WTC11 (cell line): ENCODE measurements at regions not wholly inside any gene's neighbourhood (a gene's known extent, or its start where the extent isn't known, plus 50 kb on each side); places are given as distances from the start of the nearest gene placed in this dataset.

Experiments
- ATAC-seq: fragments of 200-7000 bp; cut with Tn5 transposase; 2 replicates; pipeline ENCODE4 v1.10.0; 2021; ENCODE audit warnings: mild to moderate bottlenecking, moderate library complexity
- CTCF ChIA-PET: fragments of 300-600 bp; sonication (Branson Sonifier 250); formaldehyde crosslinking; loops from one replicate; lab custom pipeline; 2021; ENCODE audit warnings: antibody characterized with exemption; lab: Charles Lee
- POLR2A ChIA-PET: fragments of 350-600 bp; sonication (Branson Sonifier 250); formaldehyde crosslinking; loops from one replicate; lab custom pipeline; 2021; ENCODE audit warnings: antibody characterized with exemption; lab: Charles Lee
- DNase-seq: peaks from one replicate; pipeline ENCODE4 v3.0.0; 2021; ENCODE audit warnings: low spot score
- H3K27ac Mint-ChIP-seq: 2 replicates; pipeline ENCODE4 v1.8.0; 2021; ENCODE audit warnings: mixed read lengths
- H3K27me3 Mint-ChIP-seq: 2 replicates; pipeline ENCODE4 v1.8.0; 2021; ENCODE audit warnings: low read depth, mild to moderate bottlenecking, moderate library complexity, mixed read lengths
- H3K36me3 Mint-ChIP-seq: 2 replicates; pipeline ENCODE4 v1.8.0; 2021; ENCODE audit warnings: mixed read lengths
- H3K4me1 Mint-ChIP-seq: 2 replicates; pipeline ENCODE4 v1.8.0; 2022; ENCODE audit warnings: mixed read lengths
- H3K4me3 Mint-ChIP-seq: 2 replicates; pipeline ENCODE4 v1.8.0; 2021; ENCODE audit warnings: mild to moderate bottlenecking, moderate library complexity, mixed read lengths
- H3K9me3 Mint-ChIP-seq: 2 replicates; pipeline ENCODE4 v1.8.0; 2021; ENCODE audit warnings: mixed read lengths
- E2F1 ChIP-seq: sonication (generic); formaldehyde crosslinking; IDR thresholded peaks from 2 replicates; pipeline ENCODE4 v1.8.0; 2022; ENCODE audit warnings: mild to moderate bottlenecking, missing genetic modification reagents
- ERG ChIP-seq: fragments of 250-450 bp; sonication (Bioruptor Pico); IDR thresholded peaks from 2 replicates; pipeline ENCODE4 v1.8.0; 2021; ENCODE audit warnings: mild to moderate bottlenecking
- ESRRA ChIP-seq: sonication (generic); formaldehyde crosslinking; IDR thresholded peaks from 2 replicates; pipeline ENCODE4 v1.8.1; 2022; ENCODE audit warnings: mild to moderate bottlenecking, missing genetic modification reagents, borderline replicate concordance
- ETV6 ChIP-seq: sonication (generic); formaldehyde crosslinking; IDR thresholded peaks from 2 replicates; pipeline ENCODE4 v1.8.1; 2022; ENCODE audit warnings: mild to moderate bottlenecking, missing genetic modification reagents
- GABPB1 ChIP-seq: sonication (generic); formaldehyde crosslinking; IDR thresholded peaks from 2 replicates; pipeline ENCODE4 v1.8.1; 2023; ENCODE audit warnings: mild to moderate bottlenecking, missing genetic modification reagents
- GRHL2 ChIP-seq: fragments of 250-450 bp; sonication (Bioruptor Pico); IDR thresholded peaks from 2 replicates; pipeline ENCODE4 v1.8.0; 2022; ENCODE audit warnings: mild to moderate bottlenecking, moderate library complexity; ENCODE audit not compliant: insufficient replicate concordance, severe bottlenecking
- GTF2I ChIP-seq: fragments of 250-450 bp; sonication (Bioruptor Pico); conservative IDR thresholded peaks from 2 replicates; pipeline ENCODE4 v1.4.0; 2021; ENCODE audit warnings: mild to moderate bottlenecking
- HMGA2 ChIP-seq: fragments of 250-450 bp; sonication (Bioruptor Pico); IDR thresholded peaks from 2 replicates; pipeline ENCODE4 v1.4.0; 2021; ENCODE audit warnings: mild to moderate bottlenecking, moderate library complexity
- IRF1 ChIP-seq: sonication (generic); formaldehyde crosslinking; IDR thresholded peaks from 2 replicates; pipeline ENCODE4 v1.8.0; 2023; ENCODE audit warnings: missing genetic modification reagents
- KAT7 ChIP-seq: sonication (generic); formaldehyde crosslinking; IDR thresholded peaks from 2 replicates; pipeline ENCODE4 v1.8.1; 2023; ENCODE audit warnings: missing genetic modification reagents, mild to moderate bottlenecking, borderline replicate concordance
- MYBL2 ChIP-seq: sonication (generic); formaldehyde crosslinking; IDR thresholded peaks from 2 replicates; pipeline ENCODE4 v1.8.1; 2023; ENCODE audit warnings: mild to moderate bottlenecking, moderate library complexity, missing genetic modification reagents
- NFE2L1 ChIP-seq: sonication (generic); formaldehyde crosslinking; IDR thresholded peaks from 2 replicates; pipeline ENCODE4 v1.8.1; 2023; ENCODE audit warnings: missing genetic modification reagents
- NFYB ChIP-seq: sonication (generic); formaldehyde crosslinking; conservative IDR thresholded peaks from 2 replicates; pipeline ENCODE4 v1.8.0; 2022; ENCODE audit warnings: low read depth, missing genetic modification reagents
- OVOL2 ChIP-seq: fragments of 250-450 bp; sonication (Bioruptor Pico); IDR thresholded peaks from 2 replicates; pipeline ENCODE4 v1.9.0; 2021; ENCODE audit warnings: mild to moderate bottlenecking, borderline replicate concordance
- PRRX2 ChIP-seq: fragments of 250-450 bp; sonication (Bioruptor Pico); IDR thresholded peaks from 2 replicates; pipeline ENCODE4 v1.8.0; 2021; ENCODE audit warnings: mild to moderate bottlenecking
- RELA ChIP-seq: sonication (generic); formaldehyde crosslinking; IDR thresholded peaks from 2 replicates; pipeline ENCODE4 v1.8.1; 2022; ENCODE audit warnings: missing genetic modification reagents, mild to moderate bottlenecking, borderline replicate concordance
- TCF7 ChIP-seq: sonication (generic); formaldehyde crosslinking; IDR thresholded peaks from 2 replicates; pipeline ENCODE4 v1.8.0; 2022; ENCODE audit warnings: mild to moderate bottlenecking, low read depth, missing genetic modification reagents, moderate library complexity
- TEAD1 ChIP-seq: sonication (generic); formaldehyde crosslinking; IDR thresholded peaks from 2 replicates; pipeline ENCODE4 v1.8.0; 2022; ENCODE audit warnings: mild to moderate bottlenecking, missing genetic modification reagents
- ZNF317 ChIP-seq: sonication (generic); formaldehyde crosslinking; IDR thresholded peaks from 2 replicates; pipeline ENCODE4 v1.8.1; 2023; ENCODE audit warnings: low read depth, mild to moderate bottlenecking, moderate library complexity, missing genetic modification reagents, borderline replicate concordance
- ZNF396 ChIP-seq: fragments of 250-450 bp; sonication (Bioruptor Pico); IDR thresholded peaks from 2 replicates; pipeline ENCODE4 v1.8.0; 2021; ENCODE audit warnings: mild to moderate bottlenecking, moderate library complexity, borderline replicate concordance
- ZNF416 ChIP-seq: fragments of 250-450 bp; sonication (Bioruptor Pico); IDR thresholded peaks from 2 replicates; pipeline ENCODE4 v1.9.0; 2021; ENCODE audit warnings: mild to moderate bottlenecking, inconsistent platforms
- ZNF423 ChIP-seq: fragments of 250-450 bp; sonication (Bioruptor Pico); IDR thresholded peaks from 2 replicates; pipeline ENCODE4 v2.1.2; 2022; ENCODE audit warnings: mild to moderate bottlenecking, moderate library complexity
- TF ChIP-seq, protein P1 (sequence below): sonication (generic); formaldehyde crosslinking; IDR thresholded peaks from 2 replicates; pipeline ENCODE4 v1.8.1; 2022; ENCODE audit warnings: mild to moderate bottlenecking, missing genetic modification reagents, moderate library complexity, borderline replicate concordance
- TF ChIP-seq, protein P2 (sequence below): fragments of 250-450 bp; sonication (Bioruptor Pico); conservative IDR thresholded peaks from 2 replicates; pipeline ENCODE4 v1.9.0; 2021; ENCODE audit warnings: mild to moderate bottlenecking

- TF ChIP-seq TEAD1, result no peak
- TF ChIP-seq MYBL2, result no peak
- no peak for TF ChIP-seq OVOL2
- no peak for TF ChIP-seq RELA (CRISPR knock-in tag)
- TF ChIP-seq, all 79 proteins: peak for 0
- no peak overlapping the region for H3K27ac Mint-ChIP-seq
- DNase-seq, result no peak
Measured at GRCh38 chr3:182000447-182000846, 288.7 kb downstream of the SOX2 start.

DNA sequence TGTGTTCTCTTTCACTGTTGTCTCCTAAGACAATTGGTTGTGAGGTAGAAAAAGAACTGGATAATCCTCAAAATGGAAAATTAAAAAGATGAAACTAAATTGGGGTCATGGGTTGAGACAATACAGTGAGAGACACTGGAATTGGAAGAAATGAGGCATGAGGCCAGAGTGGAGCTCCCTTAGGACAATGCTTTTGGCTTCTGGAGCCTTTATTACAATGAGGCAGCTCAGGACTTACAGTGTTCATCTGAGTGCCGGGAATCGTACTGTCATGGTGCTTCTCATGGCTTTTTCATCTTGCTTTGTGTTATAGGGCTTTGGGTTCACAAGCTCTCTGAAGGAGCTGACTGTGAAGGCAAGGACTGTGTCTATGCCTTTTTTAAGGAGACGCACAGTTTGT lies 293.5 kb downstream of the SOX2 start:
- peaks cover 36% of the 10 kb centered on the region for H3K4me1 Mint-ChIP-seq
- DNase-seq (no peak), ATAC-seq (no peak)
- H3K27me3 Mint-ChIP-seq, result no peaks in the 10 kb centered on the region
- TF ChIP-seq GABPB1 (CRISPR knock-in tag), result no peak
- TF ChIP-seq KAT7, result no peak
- no peak for TF ChIP-seq IRF1
- ChIA-PET CTCF (no interaction called here), POLR2A (no interaction called here)
- H3K9me3 Mint-ChIP-seq, result peaks cover 11% of the 10 kb centered on the region; the same call in 1 of the 2 replicates
- H3K36me3 Mint-ChIP-seq, result no peaks in the 10 kb centered on the region
- H3K4me3 Mint-ChIP-seq, result no peak overlapping the region
- no peak overlapping the region for H3K27ac Mint-ChIP-seq

More at GRCh38 chr3:182000447-182000846, 288.7 kb downstream of the SOX2 start:
- peaks cover 14% of the 10 kb centered on the region for H3K4me1 Mint-ChIP-seq
- no peak overlapping the region for H3K4me3 Mint-ChIP-seq
- ChIA-PET POLR2A (no interaction called here), CTCF (no interaction called here)
- no peak; the same call in 1 of the 2 replicates for ATAC-seq
- H3K9me3 Mint-ChIP-seq, result no peaks in the 10 kb centered on the region
- H3K27me3 Mint-ChIP-seq, result no peaks in the 10 kb centered on the region
- no peaks in the 10 kb centered on the region for H3K36me3 Mint-ChIP-seq

GRCh38 chr3:182005701-182006100 lies 294.0 kb downstream of the SOX2 start:
- no peak for ATAC-seq
- no peak for DNase-seq
- Mint-ChIP-seq H3K27me3 (no peaks in the 10 kb centered on the region), H3K27ac (no peak overlapping the region), H3K9me3 (peaks cover 11% of the 10 kb centered on the region; the same call in 1 of the 2 replicates), H3K36me3 (no peaks in the 10 kb centered on the region), H3K4me1 (peaks cover 32% of the 10 kb centered on the region), H3K4me3 (no peak overlapping the region)
- ChIA-PET POLR2A (no interaction called here), CTCF (no interaction called here)
- TF ChIP-seq, protein P1, sequence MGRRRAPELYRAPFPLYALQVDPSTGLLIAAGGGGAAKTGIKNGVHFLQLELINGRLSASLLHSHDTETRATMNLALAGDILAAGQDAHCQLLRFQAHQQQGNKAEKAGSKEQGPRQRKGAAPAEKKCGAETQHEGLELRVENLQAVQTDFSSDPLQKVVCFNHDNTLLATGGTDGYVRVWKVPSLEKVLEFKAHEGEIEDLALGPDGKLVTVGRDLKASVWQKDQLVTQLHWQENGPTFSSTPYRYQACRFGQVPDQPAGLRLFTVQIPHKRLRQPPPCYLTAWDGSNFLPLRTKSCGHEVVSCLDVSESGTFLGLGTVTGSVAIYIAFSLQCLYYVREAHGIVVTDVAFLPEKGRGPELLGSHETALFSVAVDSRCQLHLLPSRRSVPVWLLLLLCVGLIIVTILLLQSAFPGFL (CRISPR knock-in tag), result no peak
- TF ChIP-seq ZNF317 (CRISPR knock-in tag), result no peak
- TF ChIP-seq GABPB1 (CRISPR knock-in tag), result no peak
- no peak for TF ChIP-seq ERG (CRISPR knock-in tag)
- no peak for TF ChIP-seq ETV6 (CRISPR knock-in tag)
- TF ChIP-seq, protein P2, sequence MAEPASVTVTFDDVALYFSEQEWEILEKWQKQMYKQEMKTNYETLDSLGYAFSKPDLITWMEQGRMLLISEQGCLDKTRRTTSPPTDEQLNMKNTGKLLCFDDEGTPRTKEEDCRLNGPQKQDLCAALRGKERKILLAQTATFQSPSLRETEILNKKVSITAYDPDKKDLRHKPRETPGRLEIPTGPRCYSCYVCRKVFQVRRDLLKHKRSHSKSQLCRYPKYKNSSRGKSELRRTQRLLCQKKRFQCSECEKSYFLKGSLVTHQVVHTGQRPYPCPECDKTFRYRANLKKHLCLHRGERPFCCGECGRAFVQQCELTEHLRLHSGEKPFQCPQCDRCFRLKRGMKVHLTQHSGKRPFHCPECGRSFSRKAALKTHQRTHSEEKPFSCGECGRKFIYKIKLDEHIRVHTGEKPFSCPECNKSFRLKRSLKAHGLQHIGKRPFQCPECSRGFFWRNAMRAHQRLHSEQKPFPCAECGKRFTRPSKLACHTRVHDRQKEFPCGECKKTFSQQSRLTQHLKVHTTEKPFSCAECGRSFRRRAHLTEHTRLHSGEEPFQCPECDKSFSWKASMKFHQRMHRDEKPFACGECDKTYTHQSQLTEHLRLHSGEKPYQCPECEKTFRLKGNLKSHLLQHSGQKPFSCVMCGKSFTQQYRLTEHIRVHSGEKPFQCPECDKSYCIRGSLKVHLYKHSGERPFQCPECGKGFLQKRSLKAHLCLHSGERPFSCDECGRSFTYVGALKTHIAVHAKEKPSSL (CRISPR knock-in tag), result no peak
- TF ChIP-seq GTF2I (CRISPR knock-in tag), result no peak

- Mint-ChIP-seq H3K36me3 (no peaks in the 10 kb centered on the region), H3K4me3 (no peak overlapping the region), H3K27ac (no peak overlapping the region), H3K27me3 (no peaks in the 10 kb centered on the region), H3K9me3 (peaks cover 11% of the 10 kb centered on the region; the same call in 1 of the 2 replicates), H3K4me1 (peaks cover 31% of the 10 kb centered on the region)
- DNase-seq (no peak), ATAC-seq (no peak)
- CTCF ChIA-PET, result no interaction called here
- POLR2A ChIA-PET, result no interaction called here
- TF ChIP-seq GRHL2, result no peak
- no peak for TF ChIP-seq ESRRA (CRISPR knock-in tag)
- no peak for TF ChIP-seq E2F1 (CRISPR knock-in tag)
- no peak for TF ChIP-seq NFE2L1 (CRISPR knock-in tag)
- TF ChIP-seq ERG (CRISPR knock-in tag), result no peak
- TF ChIP-seq NFYB (CRISPR knock-in tag), result no peak
- TF ChIP-seq PRRX2 (CRISPR knock-in tag), result no peak
- no peak for TF ChIP-seq TCF7 (CRISPR knock-in tag)
- TF ChIP-seq HMGA2 (CRISPR knock-in tag), result no peak
- TF ChIP-seq ZNF396, result no peak
- no peak for TF ChIP-seq ZNF416 (CRISPR knock-in tag)
- TF ChIP-seq GABPB1 (CRISPR knock-in tag), result no peak
- no peak for TF ChIP-seq ZNF423 (CRISPR knock-in tag)
Measured at GRCh38 chr3:182006431-182006830, 294.7 kb downstream of the SOX2 start.
